ENCODE measurements at regions not wholly inside any gene's neighbourhood (a gene's known extent, or its start where the extent isn't known, plus 50 kb on each side); places are given as distances from the start of the nearest gene placed in this dataset.

- Histone ChIP-seq H3K9ac (no peak overlapping the region), H3K36me3 (ENCODE audit: insufficient read depth) (no peaks in the 10 kb centered on the region), H3K27ac (no peak overlapping the region), H2AFZ (ENCODE audit: low read depth) (no peak overlapping the region), H4K20me1 (ENCODE audit: insufficient read depth) (no peaks in the 10 kb centered on the region), H3K4me3 (IDR thresholded peaks at IDR 0.05; ENCODE audit: insufficient read depth, low read depth, low read length) (no peak overlapping the region), H3K4me2 (no peak overlapping the region), H3K27me3 (ENCODE audit: insufficient read depth, low read depth) (no peaks in the 10 kb centered on the region), H3K79me2 (ENCODE audit: insufficient read depth, low read depth) (no peaks in the 10 kb centered on the region), H3K4me1 (ENCODE audit: low read depth, poor library complexity, severe bottlenecking) (no peaks in the 10 kb centered on the region)
- TF ChIP-seq, protein P1, sequence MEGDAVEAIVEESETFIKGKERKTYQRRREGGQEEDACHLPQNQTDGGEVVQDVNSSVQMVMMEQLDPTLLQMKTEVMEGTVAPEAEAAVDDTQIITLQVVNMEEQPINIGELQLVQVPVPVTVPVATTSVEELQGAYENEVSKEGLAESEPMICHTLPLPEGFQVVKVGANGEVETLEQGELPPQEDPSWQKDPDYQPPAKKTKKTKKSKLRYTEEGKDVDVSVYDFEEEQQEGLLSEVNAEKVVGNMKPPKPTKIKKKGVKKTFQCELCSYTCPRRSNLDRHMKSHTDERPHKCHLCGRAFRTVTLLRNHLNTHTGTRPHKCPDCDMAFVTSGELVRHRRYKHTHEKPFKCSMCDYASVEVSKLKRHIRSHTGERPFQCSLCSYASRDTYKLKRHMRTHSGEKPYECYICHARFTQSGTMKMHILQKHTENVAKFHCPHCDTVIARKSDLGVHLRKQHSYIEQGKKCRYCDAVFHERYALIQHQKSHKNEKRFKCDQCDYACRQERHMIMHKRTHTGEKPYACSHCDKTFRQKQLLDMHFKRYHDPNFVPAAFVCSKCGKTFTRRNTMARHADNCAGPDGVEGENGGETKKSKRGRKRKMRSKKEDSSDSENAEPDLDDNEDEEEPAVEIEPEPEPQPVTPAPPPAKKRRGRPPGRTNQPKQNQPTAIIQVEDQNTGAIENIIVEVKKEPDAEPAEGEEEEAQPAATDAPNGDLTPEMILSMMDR (conservative IDR thresholded peaks at IDR 0.05; ENCODE audit: low read depth, low read length), result no peak
These were observed 595.4 kb upstream of the AGA start for GRCh38 chr4:178037459-178038214.

GRCh38 chr4:178056996-178057395 lies 614.8 kb upstream of the AGA start:
- Histone ChIP-seq H3K36me3 (ENCODE audit: insufficient read depth) (no peaks in the 10 kb centered on the region), H3K79me2 (ENCODE audit: insufficient read depth, low read depth) (no peaks in the 10 kb centered on the region), H4K20me1 (ENCODE audit: insufficient read depth) (no peaks in the 10 kb centered on the region), H3K4me2 (no peak overlapping the region), H3K27ac (no peak overlapping the region), H3K4me1 (ENCODE audit: low read depth, poor library complexity, severe bottlenecking) (no peaks in the 10 kb centered on the region), H2AFZ (ENCODE audit: low read depth) (no peak overlapping the region), H3K4me3 (IDR thresholded peaks at IDR 0.05; ENCODE audit: insufficient read depth, low read depth, low read length) (no peak overlapping the region), H3K9ac (no peak overlapping the region), H3K27me3 (ENCODE audit: insufficient read depth, low read depth) (no peaks in the 10 kb centered on the region)
- TF ChIP-seq, protein P1 (conservative IDR thresholded peaks at IDR 0.05; ENCODE audit: low read depth, low read length), result no peak

- H3K4me2 ChIP-seq, result no peak overlapping the region
- no peaks in the 10 kb centered on the region for H3K4me1 ChIP-seq (ENCODE audit: low read depth, poor library complexity, severe bottlenecking)
- no peak overlapping the region for H2AFZ ChIP-seq (ENCODE audit: low read depth)
- H3K79me2 ChIP-seq (ENCODE audit: insufficient read depth, low read depth), result no peaks in the 10 kb centered on the region
- H3K4me3 ChIP-seq (IDR thresholded peaks at IDR 0.05; ENCODE audit: insufficient read depth, low read depth, low read length), result no peak overlapping the region
- no peaks in the 10 kb centered on the region for H4K20me1 ChIP-seq (ENCODE audit: insufficient read depth)
- no peak overlapping the region for H3K9ac ChIP-seq
- H3K36me3 ChIP-seq (ENCODE audit: insufficient read depth), result no peaks in the 10 kb centered on the region
- no peaks in the 10 kb centered on the region for H3K27me3 ChIP-seq (ENCODE audit: insufficient read depth, low read depth)
- H3K27ac ChIP-seq, result no peak overlapping the region
- TF ChIP-seq, protein P1 (conservative IDR thresholded peaks at IDR 0.05; ENCODE audit: low read depth, low read length), result no peak
These were observed 621.3 kb upstream of the AGA start for GRCh38 chr4:178063568-178063967.

- Histone ChIP-seq H3K27ac (no peak overlapping the region), H3K36me3 (ENCODE audit: insufficient read depth) (no peaks in the 10 kb centered on the region), H3K79me2 (ENCODE audit: insufficient read depth, low read depth) (no peaks in the 10 kb centered on the region), H2AFZ (ENCODE audit: low read depth) (no peak overlapping the region), H3K4me3 (IDR thresholded peaks at IDR 0.05; ENCODE audit: insufficient read depth, low read depth, low read length) (no peak overlapping the region), H3K4me1 (ENCODE audit: low read depth, poor library complexity, severe bottlenecking) (peaks cover 8% of the 10 kb centered on the region), H3K27me3 (ENCODE audit: insufficient read depth, low read depth) (no peaks in the 10 kb centered on the region), H3K9ac (no peak overlapping the region), H3K4me2 (no peak overlapping the region), H4K20me1 (ENCODE audit: insufficient read depth) (no peaks in the 10 kb centered on the region)
- TF ChIP-seq, protein P1 (conservative IDR thresholded peaks at IDR 0.05; ENCODE audit: low read depth, low read length), result no peak
These were observed 624.2 kb upstream of the AGA start for GRCh38 chr4:178066338-178066941.

All from KMS-11 (cell line).